H1 (cell line): ENCODE measurements at regions not wholly inside any gene's neighbourhood (a gene's known extent, or its start where the extent isn't known, plus 50 kb on each side); places are given as distances from the start of the nearest gene placed in this dataset.

Source experiments
- CHD7 ChIP-seq: fragments of 300-600 bp; sonication (generic); IDR thresholded peaks from 2 replicates; pipeline ENCODE4 v1.7.1; 2012; ENCODE audit warnings: low read length, moderate library complexity, mild to moderate bottlenecking, inconsistent platforms; ENCODE audit not compliant: insufficient replicate concordance
- GABPA ChIP-seq: IDR thresholded peaks from 2 replicates; pipeline ENCODE4 v1.6.1; 2011; ENCODE audit warnings: mild to moderate bottlenecking, low read length, moderate library complexity, borderline replicate concordance; ENCODE audit not compliant: insufficient read depth
- RNF2 ChIP-seq: fragments of 200-900, 300-1000 bp; sonication (generic); IDR thresholded peaks from 2 replicates; pipeline ENCODE4 v1.7.1; 2016; ENCODE audit warnings: borderline replicate concordance, low read depth, mild to moderate bottlenecking, antibody characterized with exemption, low read length; ENCODE audit not compliant: poor library complexity, severe bottlenecking; ENCODE audit errors: missing control alignments
- SUZ12 ChIP-seq: fragments of 200-600 bp; sonication (generic); IDR thresholded peaks from 2 replicates; pipeline ENCODE4 v1.6.1; 2012; ENCODE audit warnings: mild to moderate bottlenecking, inconsistent platforms, low read length, moderate library complexity, mixed read lengths

- TF ChIP-seq GABPA = no peak
- TF ChIP-seq SUZ12 = no peak
- no peak for TF ChIP-seq RNF2
- TF ChIP-seq CHD7 = no peak
Measured at GRCh38 chr11:127070808-127071207, 70.2 kb upstream of the KIRREL3 start (continued).
